IPS-18c (cell line): ENCODE measurements at regions not wholly inside any gene's neighbourhood (a gene's known extent, or its start where the extent isn't known, plus 50 kb on each side); places are given as distances from the start of the nearest gene placed in this dataset.
"Not testable (repeated sequence)": the region's sequence is repeated elsewhere in the genome, so short reads cannot be mapped to it uniquely, and the experiment has no call there.

Source experiments
- H3K4me3 ChIP-seq: 2 replicates; pipeline ENCODE4 v1.7.0; 2013; ENCODE audit warnings: low read depth, mild to moderate bottlenecking, low read length, moderate library complexity; ENCODE audit not compliant: insufficient read depth
- H3K9me3 ChIP-seq: one replicate; pipeline ENCODE4 v1.6.1; 2013; ENCODE audit warnings: mild to moderate bottlenecking, low read length, moderate library complexity; ENCODE audit not compliant: control insufficient read depth, insufficient read depth

GRCh38 chr2:132068407-132068806 is 93.3 kb downstream of the ANKRD30BL start:
- H3K4me3 ChIP-seq, H3K9me3 ChIP-seq: not testable (repeated sequence)

- H3K4me3 ChIP-seq, H3K9me3 ChIP-seq: not testable (repeated sequence)
These were observed 96.4 kb downstream of the ANKRD30BL start for GRCh38 chr2:132065391-132065790.

- H3K9me3 ChIP-seq, H3K4me3 ChIP-seq: not testable (repeated sequence)
These were observed 122.0 kb downstream of the ANKRD30BL start for GRCh38 chr2:132039609-132040236.

- H3K4me3 ChIP-seq: peak overlapping the region; percentile 69; the same call in 1 of the 2 replicates
- H3K9me3 ChIP-seq: not testable (repeated sequence)
These were observed 122.9 kb downstream of the ANKRD30BL start for GRCh38 chr2:132038883-132039235.

GRCh38 chr2:132038179-132038882 is 123.4 kb downstream of the ANKRD30BL start:
- H3K9me3 ChIP-seq: no peaks in the 10 kb centered on the region
- H3K4me3 ChIP-seq: peak overlapping the region; percentile 69

- Histone ChIP-seq H3K4me3 (peak overlapping the region; percentile 69), H3K9me3 (no peaks in the 10 kb centered on the region)
These were observed 124.1 kb downstream of the ANKRD30BL start for GRCh38 chr2:132037527-132038178.

GRCh38 chr2:132034646-132035045 is 127.1 kb downstream of the ANKRD30BL start:
- H3K9me3 ChIP-seq: no peaks in the 10 kb centered on the region
- H3K4me3 ChIP-seq: no peak overlapping the region

GRCh38 chr2:132033949-132034348 is 127.8 kb downstream of the ANKRD30BL start:
- no peaks in the 10 kb centered on the region for H3K9me3 ChIP-seq
- H3K4me3 ChIP-seq: no peak overlapping the region

GRCh38 chr2:132033365-132033764 is 128.4 kb downstream of the ANKRD30BL start:
- H3K9me3 ChIP-seq: no peaks in the 10 kb centered on the region
- H3K4me3 ChIP-seq: no peak overlapping the region

- not testable (repeated sequence) for H3K4me3 ChIP-seq, H3K9me3 ChIP-seq
These were observed 149.7 kb downstream of the ANKRD30BL start for GRCh38 chr2:132012046-132012445.

GRCh38 chr2:132009874-132010521 is 151.8 kb downstream of the ANKRD30BL start:
- Histone ChIP-seq H3K4me3 (peak overlapping the region; percentile 58), H3K9me3 (no peaks in the 10 kb centered on the region)

- peak overlapping the region; percentile 58; the same call in 1 of the 2 replicates for H3K4me3 ChIP-seq
- no peaks in the 10 kb centered on the region for H3K9me3 ChIP-seq
These were observed 152.4 kb downstream of the ANKRD30BL start for GRCh38 chr2:132009177-132009873.

- H3K9me3 ChIP-seq, H3K4me3 ChIP-seq: not testable (repeated sequence)
These were observed 171.0 kb downstream of the ANKRD30BL start for GRCh38 chr2:131990751-131991150.

GRCh38 chr2:131966671-131967070 is 195.1 kb downstream of the ANKRD30BL start:
- not testable (repeated sequence) for H3K4me3 ChIP-seq, H3K9me3 ChIP-seq

- Histone ChIP-seq H3K4me3 (no peak overlapping the region), H3K9me3 (no peaks in the 10 kb centered on the region)
These were observed 195.5 kb downstream of the ANKRD30BL start for GRCh38 chr2:131966256-131966655.

GRCh38 chr2:131958019-131958609 is 203.6 kb downstream of the ANKRD30BL start:
- not testable (repeated sequence) for H3K4me3 ChIP-seq, H3K9me3 ChIP-seq

GRCh38 chr2:131948641-131949040 is 213.1 kb downstream of the ANKRD30BL start:
- not testable (repeated sequence) for H3K9me3 ChIP-seq, H3K4me3 ChIP-seq
